Kidney epithelial cell (primary cell): ENCODE measurements at regions not wholly inside any gene's neighbourhood (a gene's known extent, or its start where the extent isn't known, plus 50 kb on each side); places are given as distances from the start of the nearest gene placed in this dataset.

Experiments
- DNase-seq: peaks from one replicate; pipeline ENCODE4 v3.0.0-alpha.2; 2010; ENCODE audit warnings: low read depth
- H3K27me3 ChIP-seq: 2 replicates; pipeline ENCODE4 v1.6.0; 2011; ENCODE audit warnings: low read length; ENCODE audit not compliant: control insufficient read depth, insufficient read depth
- H3K36me3 ChIP-seq: 2 replicates; pipeline ENCODE4 v1.5.1; 2011; ENCODE audit warnings: low read length; ENCODE audit not compliant: control insufficient read depth, insufficient read depth
- H3K4me3 ChIP-seq: 2 replicates; pipeline ENCODE4 v1.5.1; 2011; ENCODE audit warnings: low read depth, mild to moderate bottlenecking, control low read depth, low read length
- CTCF ChIP-seq: IDR thresholded peaks from 2 replicates; pipeline ENCODE4 v1.5.1; 2011; ENCODE audit warnings: mild to moderate bottlenecking, moderate library complexity, low read length, control low read depth, inconsistent platforms; ENCODE audit not compliant: insufficient read depth, poor library complexity, severe bottlenecking

- Histone ChIP-seq H3K27me3 (no peaks in the 10 kb centered on the region), H3K36me3 (no peaks in the 10 kb centered on the region), H3K4me3 (no peak overlapping the region)
- TF ChIP-seq CTCF = no peak
- no peak for DNase-seq
Measured at GRCh38 chr12:30414507-30414906, 281.2 kb downstream of the IPO8 start.

- Histone ChIP-seq H3K36me3 (no peaks in the 10 kb centered on the region), H3K4me3 (no peak overlapping the region), H3K27me3 (no peaks in the 10 kb centered on the region)
- no peak for TF ChIP-seq CTCF
- no peak for DNase-seq
Measured at GRCh38 chr12:30400349-30400748, 295.3 kb downstream of the IPO8 start.

GRCh38 chr12:30399859-30400258 lies 295.8 kb downstream of the IPO8 start:
- Histone ChIP-seq H3K4me3 (no peak overlapping the region), H3K27me3 (no peaks in the 10 kb centered on the region), H3K36me3 (no peaks in the 10 kb centered on the region)
- DNase-seq = no peak
- TF ChIP-seq CTCF = no peak

GRCh38 chr12:30396576-30396975 lies 299.1 kb downstream of the IPO8 start:
- TF ChIP-seq CTCF = no peak

GRCh38 chr12:30395190-30395589 lies 300.5 kb downstream of the IPO8 start:
- TF ChIP-seq CTCF = no peak
- H3K4me3 ChIP-seq = no peak overlapping the region

More at GRCh38 chr12:30396576-30396975, 299.1 kb downstream of the IPO8 start:
- no peak overlapping the region for H3K4me3 ChIP-seq
- no peaks in the 10 kb centered on the region for H3K36me3 ChIP-seq
- no peak for DNase-seq
- H3K27me3 ChIP-seq = no peaks in the 10 kb centered on the region

GRCh38 chr12:30391766-30392366 lies 303.8 kb downstream of the IPO8 start:
- Histone ChIP-seq H3K27me3 (no peaks in the 10 kb centered on the region), H3K36me3 (no peaks in the 10 kb centered on the region)
- no peak for TF ChIP-seq CTCF

More at GRCh38 chr12:30395190-30395589, 300.5 kb downstream of the IPO8 start:
- DNase-seq = no peak
- no peaks in the 10 kb centered on the region for H3K36me3 ChIP-seq
- H3K27me3 ChIP-seq = no peaks in the 10 kb centered on the region

More at GRCh38 chr12:30391766-30392366, 303.8 kb downstream of the IPO8 start:
- DNase-seq = no peak
- H3K4me3 ChIP-seq = no peak overlapping the region
